Eye (tissue), 1 donor: ENCODE measurements at regions not wholly inside any gene's neighbourhood (a gene's known extent, or its start where the extent isn't known, plus 50 kb on each side); places are given as distances from the start of the nearest gene placed in this dataset.

Experiments used
- DNase-seq: peaks from one replicate; pipeline ENCODE4 v3.0.0-alpha.2; 2015

- no peak for DNase-seq
Measured at GRCh38 chr17:34692920-34693319, 113.5 kb downstream of the TMEM132E start.
